OCI-LY1 (cell line): ENCODE measurements at regions not wholly inside any gene's neighbourhood (a gene's known extent, or its start where the extent isn't known, plus 50 kb on each side); places are given as distances from the start of the nearest gene placed in this dataset.

Source experiments
- CTCF ChIP-seq: fragments of 200-600 bp; sonication (generic), shearing (Covaris generic); IDR thresholded peaks from 2 replicates; pipeline ENCODE4 v1.5.1; 2017; ENCODE audit warnings: mild to moderate bottlenecking, antibody characterized with exemption, low read length, moderate library complexity, mixed read lengths
- EZH2 ChIP-seq: fragments of 200-600 bp; sonication (generic), shearing (Covaris generic); IDR thresholded peaks from 2 replicates; pipeline ENCODE4 v1.8.0; 2017; ENCODE audit warnings: borderline replicate concordance, mixed run types, mild to moderate bottlenecking, antibody characterized with exemption, low read length, moderate library complexity, mixed read lengths

DNA sequence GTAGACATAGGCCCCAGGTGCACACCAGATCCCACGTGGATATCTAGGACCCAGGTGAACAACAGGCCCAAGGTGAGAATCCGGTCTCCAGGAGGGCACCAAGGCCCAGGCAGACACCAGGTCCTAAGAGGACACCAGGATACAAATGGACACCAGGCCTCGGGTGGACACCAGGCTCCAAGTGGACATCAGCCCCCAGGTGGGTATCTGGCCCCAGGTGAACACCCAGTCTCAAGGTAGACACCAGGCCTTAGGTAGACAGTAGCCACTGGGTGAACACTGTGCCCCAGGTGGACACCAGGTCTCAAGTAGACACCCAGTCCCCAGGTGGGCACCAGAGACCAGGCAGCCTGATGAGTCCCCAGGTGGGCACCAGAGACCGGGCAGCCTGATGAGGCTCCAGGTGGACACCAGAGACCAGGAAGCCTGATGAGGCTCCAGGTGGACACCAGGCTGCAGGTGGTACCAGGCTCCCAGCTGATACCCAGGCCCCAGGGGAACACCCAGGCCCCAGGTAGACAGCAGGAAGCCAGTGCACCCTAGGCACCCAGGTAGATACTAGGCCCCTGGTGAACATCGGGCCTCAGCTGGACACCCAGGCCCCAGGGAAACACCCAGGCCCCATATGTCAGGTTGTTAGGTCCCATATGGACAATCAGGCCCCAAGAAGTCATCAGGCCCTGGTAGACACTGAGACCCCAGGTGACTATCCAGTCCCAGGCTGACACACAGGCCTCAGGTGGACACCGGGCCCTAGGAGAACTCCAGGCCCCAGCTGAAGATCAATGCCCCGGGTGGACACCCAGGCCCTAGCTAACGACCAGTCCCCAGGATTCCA, 55.1 kb upstream of the SEPTIN5 start:
- no peak for TF ChIP-seq EZH2
- TF ChIP-seq CTCF: no peak
